GM19467 (cell line): ENCODE measurements at regions not wholly inside any gene's neighbourhood (a gene's known extent, or its start where the extent isn't known, plus 50 kb on each side); places are given as distances from the start of the nearest gene placed in this dataset.
"Not testable (repeated sequence)": the region's sequence is repeated elsewhere in the genome, so short reads cannot be mapped to it uniquely, and the experiment has no call there.

Experiments
- ATAC-seq: cut with Tn5 transposase; IDR thresholded peaks from one replicate; pipeline ENCODE4 v1.9.1; 2021; ENCODE audit warnings: mild to moderate bottlenecking, moderate library complexity; ENCODE audit not compliant: unreplicated experiment

DNA sequence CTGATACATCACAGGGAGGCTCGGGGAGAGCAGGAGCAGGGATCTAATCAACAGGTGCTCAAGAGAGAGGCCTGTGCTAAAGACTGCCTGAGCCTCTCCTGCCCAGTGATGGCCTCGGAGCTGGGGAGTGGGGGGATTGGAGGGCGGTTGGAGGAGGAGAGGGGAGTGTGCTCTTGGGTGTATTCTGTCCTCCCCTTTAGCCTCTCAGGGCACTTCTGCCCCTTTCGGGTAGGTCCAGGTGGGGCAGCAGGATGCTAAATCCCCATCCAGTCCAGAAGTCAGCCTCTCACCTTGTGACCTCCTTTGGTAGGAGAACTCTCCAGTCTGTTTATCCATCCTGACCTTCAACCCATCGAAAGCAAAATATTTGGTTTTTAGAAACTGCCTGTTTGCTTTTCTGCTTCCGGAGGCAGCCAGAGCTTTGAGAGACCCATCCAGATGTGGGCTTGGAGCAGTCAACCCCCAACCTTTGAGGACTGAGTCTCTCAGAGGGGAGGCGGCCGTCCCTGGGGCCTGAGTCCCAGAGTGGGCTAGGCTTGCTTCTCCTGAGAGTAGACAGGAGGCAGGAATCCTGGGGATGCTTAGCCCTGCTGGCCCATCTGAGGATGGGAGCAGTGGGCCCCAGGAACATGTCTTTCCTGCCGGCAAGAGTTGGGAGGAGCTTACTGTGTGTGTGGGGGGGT lies 105.2 kb upstream of the SYT13 start:
- no peak for ATAC-seq

DNA sequence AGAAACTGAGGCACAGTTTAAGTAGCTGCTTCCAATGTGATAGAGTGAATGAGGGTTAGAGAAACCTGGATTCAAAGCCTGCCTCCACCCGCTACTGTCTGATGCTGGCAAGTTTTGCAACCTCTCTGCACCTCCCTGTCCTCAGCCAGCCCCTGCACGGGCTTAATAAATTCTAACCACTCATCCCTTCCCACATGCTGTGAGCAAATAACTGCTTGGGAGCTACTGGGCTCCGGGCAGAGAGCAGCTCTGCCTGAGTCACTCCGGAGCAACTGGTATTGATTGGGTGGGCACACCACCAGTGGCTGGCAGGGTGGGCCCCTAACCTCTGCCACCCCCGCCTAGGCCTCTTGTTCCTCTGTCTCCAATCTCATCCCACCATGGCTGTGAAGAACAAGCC lies 104.3 kb upstream of the SYT13 start:
- ATAC-seq: no peak

DNA sequence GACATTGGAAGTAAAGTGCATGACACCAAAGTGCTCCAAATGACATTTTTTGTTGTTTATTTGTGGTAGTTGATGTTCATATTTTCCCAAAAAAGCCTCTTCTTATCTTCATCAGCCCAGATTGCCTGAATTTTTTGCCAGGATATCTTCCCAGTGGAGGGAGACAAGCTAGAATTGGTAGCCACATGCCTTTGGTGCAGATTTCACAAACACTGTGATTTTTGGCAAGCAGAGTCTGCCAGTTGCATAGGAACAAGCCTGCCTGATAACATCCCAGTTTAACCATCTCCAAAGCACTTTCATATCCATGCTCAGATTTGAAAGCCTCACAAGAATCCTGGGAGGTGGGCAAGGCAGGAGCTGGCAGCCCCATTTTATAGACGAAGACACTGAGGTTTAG lies 102.3 kb upstream of the SYT13 start:
- no peak for ATAC-seq

DNA sequence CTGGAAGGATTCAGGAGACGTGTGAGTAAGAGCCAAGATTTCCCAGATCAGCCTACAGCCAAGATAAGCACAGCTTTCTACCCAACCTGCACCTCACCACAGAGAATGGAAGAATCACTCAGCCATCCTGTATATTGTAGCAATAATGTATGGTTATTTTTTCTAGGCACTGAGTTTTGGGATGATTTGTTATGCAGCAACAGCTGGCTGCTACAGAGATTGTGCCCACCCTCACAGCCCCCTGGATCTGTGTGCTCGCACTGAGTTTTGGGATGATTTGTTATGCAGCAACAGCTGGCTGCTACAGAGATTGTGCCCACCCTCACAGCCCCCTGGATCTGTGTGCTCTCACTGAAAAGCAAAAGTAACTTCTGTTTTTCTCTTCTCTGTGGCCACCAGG lies 101.7 kb upstream of the SYT13 start:
- ATAC-seq: not testable (repeated sequence)

GRCh38 chr11:45386972-45387371 lies 100.8 kb upstream of the SYT13 start:
- ATAC-seq: no peak

GRCh38 chr11:45385844-45386243 lies 99.7 kb upstream of the SYT13 start:
- ATAC-seq: no peak

DNA sequence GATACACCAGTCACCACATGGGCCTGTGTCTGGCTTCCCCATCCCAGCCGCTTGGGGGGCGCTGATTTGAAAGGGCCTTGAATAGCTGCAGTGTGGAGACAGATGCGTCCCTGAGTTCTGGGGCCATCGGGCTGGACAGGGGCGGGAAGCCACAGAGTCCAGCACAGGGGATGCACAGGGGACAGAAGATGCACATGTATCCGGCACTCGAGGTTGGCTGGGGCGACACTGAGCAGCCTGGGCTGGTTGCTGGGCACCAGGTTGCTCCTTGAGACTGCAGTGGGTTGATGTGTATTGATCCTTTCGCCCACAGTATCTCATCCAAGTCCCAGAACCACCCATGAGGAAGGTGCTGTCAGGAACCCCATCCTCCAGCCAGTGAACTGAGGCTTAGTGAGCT lies 99.3 kb upstream of the SYT13 start:
- ATAC-seq: no peak

- no peak for ATAC-seq
Observed at GRCh38 chr11:45384711-45385241, 98.6 kb upstream of the SYT13 start.

- no peak for ATAC-seq
Observed at GRCh38 chr11:45384016-45384415, 97.9 kb upstream of the SYT13 start.

- ATAC-seq: no peak
Observed at GRCh38 chr11:45383224-45383623, 97.1 kb upstream of the SYT13 start.

DNA sequence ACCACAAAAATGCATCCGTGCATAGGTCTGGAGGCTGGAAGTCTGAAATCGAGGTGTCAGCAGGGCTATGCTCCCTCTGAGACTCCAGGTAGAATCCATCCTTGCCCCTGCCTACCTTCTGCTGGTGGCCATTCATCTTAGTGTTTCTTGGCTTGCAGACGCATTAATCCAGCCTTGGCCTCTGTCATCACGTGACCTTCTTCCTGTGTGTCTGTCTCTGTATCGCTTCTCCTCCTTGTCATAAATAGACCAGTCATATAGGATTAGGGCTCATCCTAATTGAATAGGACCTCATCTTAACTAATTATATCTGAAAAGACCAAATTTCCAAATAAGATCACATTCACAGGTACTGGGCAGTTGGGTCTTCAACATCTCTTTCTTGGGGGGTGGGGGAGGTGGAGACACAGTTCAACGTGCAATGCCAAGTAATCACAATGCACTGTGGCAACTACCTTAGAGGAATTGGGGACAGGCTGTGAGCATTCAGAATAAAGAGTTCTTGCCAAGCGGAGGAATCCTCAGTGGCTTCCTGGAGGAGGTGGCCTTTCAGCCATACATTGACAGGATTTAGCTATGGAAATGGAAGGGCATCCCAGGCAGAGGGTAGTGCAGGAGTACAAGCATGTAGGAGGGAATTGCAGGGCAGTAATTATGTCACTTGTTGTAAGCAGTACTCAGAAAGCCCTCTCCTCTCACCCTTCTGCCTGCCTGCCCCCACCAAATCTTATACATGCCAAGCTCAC lies 96.2 kb upstream of the SYT13 start:
- no peak for ATAC-seq

DNA sequence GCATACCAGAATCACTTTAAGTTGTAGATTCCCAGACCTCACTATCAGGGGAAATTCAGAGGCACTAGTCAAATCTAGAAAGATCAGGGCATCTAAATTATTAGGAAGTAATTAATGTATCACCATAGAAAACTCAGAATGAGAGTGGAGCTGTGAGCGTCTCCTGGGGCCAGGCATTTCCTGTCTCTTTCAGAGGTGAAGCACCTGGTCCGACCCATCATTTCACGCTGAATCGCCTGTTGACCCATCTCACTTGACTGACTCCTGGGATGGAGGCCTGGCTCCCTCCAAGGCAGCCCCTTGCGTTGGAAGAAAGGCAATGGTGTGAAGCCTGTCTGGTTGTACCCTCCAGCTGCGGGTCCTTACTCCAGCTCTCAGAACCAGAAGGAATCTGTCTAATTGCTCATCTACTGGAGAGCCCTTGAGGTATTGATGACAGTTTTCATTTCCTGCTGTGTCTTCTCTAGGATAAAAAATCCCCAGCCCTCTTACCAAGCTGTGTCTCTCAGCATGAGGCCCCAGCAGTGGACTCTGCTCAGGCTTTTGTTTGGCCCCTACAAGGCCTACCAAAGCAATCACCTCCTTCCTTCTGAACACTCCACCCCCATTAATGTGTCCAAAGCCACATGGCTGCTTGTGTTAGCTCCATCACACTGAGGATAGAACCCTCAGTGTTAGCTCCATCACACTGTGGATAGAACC lies 93.2 kb upstream of the SYT13 start:
- ATAC-seq: no peak

GRCh38 chr11:45378516-45378915 lies 92.4 kb upstream of the SYT13 start:
- no peak for ATAC-seq

DNA sequence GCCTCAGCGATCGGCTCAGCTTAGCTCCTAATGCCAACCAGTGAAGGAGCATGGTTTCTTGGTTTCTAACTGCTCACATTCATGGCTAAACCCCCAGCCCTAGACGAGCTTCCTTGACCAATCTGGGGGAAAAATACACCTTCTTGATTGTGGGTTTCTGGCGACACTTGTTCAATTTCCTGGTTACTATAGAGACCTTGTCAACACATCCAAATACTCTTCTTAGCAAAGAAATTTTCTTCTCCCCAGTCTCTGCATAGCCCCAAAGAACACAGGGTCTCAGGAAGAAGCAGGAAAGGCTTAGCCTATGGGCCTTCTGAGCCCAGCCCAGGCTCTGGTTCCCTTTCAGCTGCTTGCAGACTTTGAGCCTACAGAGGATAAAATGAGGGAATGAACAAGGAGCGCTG lies 88.5 kb upstream of the SYT13 start:
- ATAC-seq: no peak

DNA sequence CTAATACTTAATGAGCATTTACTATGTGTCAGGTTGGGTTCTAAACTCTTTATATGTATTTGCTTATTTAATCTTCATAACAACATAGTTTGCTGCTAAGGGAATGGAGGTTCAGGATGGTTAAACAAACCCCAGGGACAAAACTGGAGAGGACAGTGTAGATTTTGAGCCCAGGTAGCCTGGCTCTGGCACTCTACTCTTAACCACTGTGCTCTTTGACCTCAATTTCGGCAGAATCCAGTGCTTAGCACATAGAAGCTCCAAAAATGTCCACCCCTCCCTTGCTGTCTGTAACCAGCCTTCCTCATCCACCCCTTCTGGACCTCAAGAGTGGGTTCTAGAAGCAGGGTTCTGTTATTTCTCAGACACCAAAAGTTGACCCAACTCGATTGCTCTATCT lies 88.0 kb upstream of the SYT13 start:
- ATAC-seq: no peak

GRCh38 chr11:45373506-45374035 lies 87.4 kb upstream of the SYT13 start:
- ATAC-seq: no peak

GRCh38 chr11:45372414-45372813 lies 86.3 kb upstream of the SYT13 start:
- not testable (repeated sequence) for ATAC-seq

GRCh38 chr11:45371251-45372115 lies 85.3 kb upstream of the SYT13 start:
- no peak for ATAC-seq

GRCh38 chr11:45369313-45369712 lies 83.2 kb upstream of the SYT13 start:
- ATAC-seq: no peak

- ATAC-seq: no peak
Observed at GRCh38 chr11:45368697-45369096, 82.6 kb upstream of the SYT13 start.
